NCI-H82 treated with DMSO at 0.1 percent for 48 hours (cell line): ENCODE measurements at regions not wholly inside any gene's neighbourhood (a gene's known extent, or its start where the extent isn't known, plus 50 kb on each side); places are given as distances from the start of the nearest gene placed in this dataset.
A peak's percentile ranks its signal among the peaks of the same experiment; 100 is the strongest.
"Not testable (repeated sequence)": the region's sequence is repeated elsewhere in the genome, so short reads cannot be mapped to it uniquely, and the experiment has no call there.

Source experiments
- DNase-seq: peaks from one replicate; lab custom pipeline; 2025; ENCODE audit not compliant: unreplicated experiment; lab: John Stamatoyannopoulos, UW

- no peak for DNase-seq
Observed at GRCh38 chr4:64216741-64217140, 192.5 kb downstream of the TECRL start.

GRCh38 chr4:64205376-64205775 is 203.9 kb downstream of the TECRL start:
- DNase-seq: no peak

- DNase-seq: no peak
Observed at GRCh38 chr4:64200001-64200555, 209.2 kb downstream of the TECRL start.

- DNase-seq: no peak
Observed at GRCh38 chr4:64195582-64195981, 213.7 kb downstream of the TECRL start.

GRCh38 chr4:64192731-64193412 is 216.4 kb downstream of the TECRL start:
- no peak for DNase-seq

GRCh38 chr4:64174247-64174882 is 234.9 kb downstream of the TECRL start:
- DNase-seq: no peak

GRCh38 chr4:64166365-64166764 is 242.9 kb downstream of the TECRL start:
- DNase-seq: no peak

- peak; percentile 14 for DNase-seq
Observed at GRCh38 chr4:64158648-64159326, 250.5 kb downstream of the TECRL start.

GRCh38 chr4:64157397-64157796 is 251.9 kb downstream of the TECRL start:
- no peak for DNase-seq

GRCh38 chr4:64156253-64156652 is 253.0 kb downstream of the TECRL start:
- no peak for DNase-seq

- no peak for DNase-seq
Observed at GRCh38 chr4:64146030-64146429, 263.2 kb downstream of the TECRL start.

- no peak for DNase-seq
Observed at GRCh38 chr4:64144994-64145393, 264.3 kb downstream of the TECRL start.

GRCh38 chr4:64130907-64131306 is 278.3 kb downstream of the TECRL start:
- peak; percentile 0 for DNase-seq

- no peak for DNase-seq
Observed at GRCh38 chr4:64125354-64125753, 283.9 kb downstream of the TECRL start.

- DNase-seq: no peak
Observed at GRCh38 chr4:64121803-64122202, 287.4 kb downstream of the TECRL start.

GRCh38 chr4:64105903-64106302 is 303.3 kb downstream of the TECRL start:
- DNase-seq: no peak

GRCh38 chr4:64095398-64095797 is 313.9 kb downstream of the TECRL start:
- no peak for DNase-seq

- DNase-seq: no peak
Observed at GRCh38 chr4:64079316-64079715, 329.9 kb downstream of the TECRL start.

GRCh38 chr4:64068096-64068495 is 341.2 kb downstream of the TECRL start:
- DNase-seq: no peak

- peak; percentile 7 for DNase-seq
Observed at GRCh38 chr4:64062991-64063390, 346.3 kb downstream of the TECRL start.

- not testable (repeated sequence) for DNase-seq
Observed at GRCh38 chr4:64037033-64037432, 372.2 kb downstream of the TECRL start.

GRCh38 chr4:64022560-64022959 is 386.7 kb downstream of the TECRL start:
- DNase-seq: no peak
